Caco-2 (cell line): ENCODE measurements at regions not wholly inside any gene's neighbourhood (a gene's known extent, or its start where the extent isn't known, plus 50 kb on each side); places are given as distances from the start of the nearest gene placed in this dataset.

ENCODE experiments used
- BruUV-seq: library from RNA; stranded (reverse); fragments of 400-500 nt; replicated peaks from 2 replicates; lab custom pipeline; 2021; lab: Mats Ljungman, UMichigan
- CTCF ChIA-PET: fragments of 300-600 bp; sonication (Branson Sonifier 250); formaldehyde crosslinking; loops from one replicate; lab custom pipeline; 2022; ENCODE audit warnings: antibody characterized with exemption; lab: Charles Lee
- POLR2A ChIA-PET: fragments of 300-600 bp; sonication (Branson Sonifier 250); formaldehyde crosslinking; loops from one replicate; lab custom pipeline; 2022; ENCODE audit warnings: antibody characterized with exemption; lab: Charles Lee
- DNase-seq, 2 experiments: peaks; one replicate each; pipeline versions ENCODE4 v3.0.0 to v3.0.0-alpha.2; 2020 to 2022
- H3K27me3 ChIP-seq: replicated peaks from 2 replicates; pipeline ENCODE4 v1.6.0; 2011; ENCODE audit warnings: low read length; ENCODE audit not compliant: control insufficient read depth, insufficient read depth
- H3K36me3 ChIP-seq: 2 replicates; pipeline ENCODE4 v1.5.1; 2011; ENCODE audit warnings: low read length; ENCODE audit not compliant: control insufficient read depth, insufficient read depth
- H3K4me1 ChIP-seq: fragments of 250-450 bp; sonication (Bioruptor Pico); 2 replicates; pipeline ENCODE4 v1.5.1; 2020; ENCODE audit warnings: mild to moderate bottlenecking
- H3K4me3 ChIP-seq: 2 replicates; pipeline ENCODE4 v1.5.1; 2011; ENCODE audit warnings: low read depth, mild to moderate bottlenecking, control low read depth, low read length
- H3K9me3 ChIP-seq: fragments of 250-450 bp; sonication (Bioruptor Pico); 2 replicates; pipeline ENCODE4 v1.5.1; 2020; ENCODE audit warnings: mild to moderate bottlenecking, moderate library complexity
- H3K27ac Mint-ChIP-seq: one replicate; pipeline ENCODE4 v1.8.0; 2022; ENCODE audit warnings: mixed read lengths; ENCODE audit not compliant: unreplicated experiment
- H3K27me3 Mint-ChIP-seq: one replicate; pipeline ENCODE4 v1.8.0; 2022; ENCODE audit warnings: mixed read lengths; ENCODE audit not compliant: insufficient read depth, unreplicated experiment
- H3K36me3 Mint-ChIP-seq: one replicate; pipeline ENCODE4 v1.8.0; 2022; ENCODE audit warnings: mild to moderate bottlenecking, mixed read lengths; ENCODE audit not compliant: insufficient read depth, unreplicated experiment
- H3K4me1 Mint-ChIP-seq: one replicate; pipeline ENCODE4 v1.8.0; 2022; ENCODE audit warnings: low read depth, mixed read lengths; ENCODE audit not compliant: unreplicated experiment
- H3K4me3 Mint-ChIP-seq: one replicate; pipeline ENCODE4 v1.8.0; 2022; ENCODE audit warnings: mild to moderate bottlenecking, moderate library complexity, mixed read lengths; ENCODE audit not compliant: unreplicated experiment
- H3K9me3 Mint-ChIP-seq: one replicate; pipeline ENCODE4 v1.8.0; 2022; ENCODE audit warnings: mixed read lengths; ENCODE audit not compliant: unreplicated experiment
- intact Hi-C: fragments of 100-400 bp; cut with micrococcal nuclease; formaldehyde crosslinking; loops from one replicate; pipeline ENCODE4 v1.10.0; 2022; ENCODE audit not compliant: unreplicated experiment
- TF ChIP-seq, protein P1 (sequence below), 2 experiments: fragments of 200-600 bp in 1 of 2; IDR thresholded peaks; 1 replicate in 1 of 2; 2 replicates in 1 of 2; pipeline versions ENCODE4 v1.5.1 to v1.8.0; 2011 to 2022; ENCODE audit warnings: antibody characterized with exemption in 1 of 2, control low read depth in 1 of 2, inconsistent platforms in 1 of 2, low read depth in 1 of 2, low read length in 1 of 2, mild to moderate bottlenecking in 1 of 2, moderate library complexity in 1 of 2; ENCODE audit not compliant: insufficient read depth in 1 of 2, severe bottlenecking in 1 of 2, unreplicated experiment in 1 of 2

- no peak overlapping the region for H3K27ac Mint-ChIP-seq
- CTCF ChIA-PET: no interaction called here
- peaks cover 6% of the 10 kb centered on the region for H3K4me1 Mint-ChIP-seq
- H3K9me3 ChIP-seq: no peaks in the 10 kb centered on the region
- no peaks in the 10 kb centered on the region for H3K4me1 ChIP-seq
- no peak overlapping the region for H3K4me3 Mint-ChIP-seq
- POLR2A ChIA-PET: no interaction called here
- TF ChIP-seq, protein P1, sequence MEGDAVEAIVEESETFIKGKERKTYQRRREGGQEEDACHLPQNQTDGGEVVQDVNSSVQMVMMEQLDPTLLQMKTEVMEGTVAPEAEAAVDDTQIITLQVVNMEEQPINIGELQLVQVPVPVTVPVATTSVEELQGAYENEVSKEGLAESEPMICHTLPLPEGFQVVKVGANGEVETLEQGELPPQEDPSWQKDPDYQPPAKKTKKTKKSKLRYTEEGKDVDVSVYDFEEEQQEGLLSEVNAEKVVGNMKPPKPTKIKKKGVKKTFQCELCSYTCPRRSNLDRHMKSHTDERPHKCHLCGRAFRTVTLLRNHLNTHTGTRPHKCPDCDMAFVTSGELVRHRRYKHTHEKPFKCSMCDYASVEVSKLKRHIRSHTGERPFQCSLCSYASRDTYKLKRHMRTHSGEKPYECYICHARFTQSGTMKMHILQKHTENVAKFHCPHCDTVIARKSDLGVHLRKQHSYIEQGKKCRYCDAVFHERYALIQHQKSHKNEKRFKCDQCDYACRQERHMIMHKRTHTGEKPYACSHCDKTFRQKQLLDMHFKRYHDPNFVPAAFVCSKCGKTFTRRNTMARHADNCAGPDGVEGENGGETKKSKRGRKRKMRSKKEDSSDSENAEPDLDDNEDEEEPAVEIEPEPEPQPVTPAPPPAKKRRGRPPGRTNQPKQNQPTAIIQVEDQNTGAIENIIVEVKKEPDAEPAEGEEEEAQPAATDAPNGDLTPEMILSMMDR (IDR thresholded peaks at IDR 0.05; ENCODE audit: insufficient read depth in 1 of 2, low read depth in 1 of 2, low read length in 1 of 2, severe bottlenecking in 1 of 2, unreplicated experiment in 1 of 2): no peak
- no peaks in the 10 kb centered on the region for H3K36me3 Mint-ChIP-seq
- no peaks in the 10 kb centered on the region for H3K36me3 ChIP-seq
- no TSS peak for BruUV-seq
- intact Hi-C loops: no loop called here
- no peaks in the 10 kb centered on the region; the same call in 1 of the 2 replicates for H3K27me3 ChIP-seq
- peaks cover 9% of the 10 kb centered on the region for H3K27me3 Mint-ChIP-seq
- no peak overlapping the region for H3K4me3 ChIP-seq
- H3K9me3 Mint-ChIP-seq: no peaks in the 10 kb centered on the region
- DNase-seq: no peak
Measured at GRCh38 chr2:166381-166780, 97.5 kb downstream of the SH3YL1 start.

- CTCF ChIA-PET: no interaction called here
- Mint-ChIP-seq H3K27ac (no peak overlapping the region), H3K36me3 (no peaks in the 10 kb centered on the region), H3K4me3 (no peak overlapping the region), H3K9me3 (no peaks in the 10 kb centered on the region), H3K4me1 (peaks cover 6% of the 10 kb centered on the region), H3K27me3 (peaks cover 13% of the 10 kb centered on the region)
- no peaks in the 10 kb centered on the region for H3K4me1 ChIP-seq
- no peaks in the 10 kb centered on the region for H3K9me3 ChIP-seq
- POLR2A ChIA-PET: no interaction called here
- no peak for DNase-seq
- H3K4me3 ChIP-seq: no peak overlapping the region
- TF ChIP-seq, protein P1 (IDR thresholded peaks at IDR 0.05; ENCODE audit: insufficient read depth in 1 of 2, low read depth in 1 of 2, low read length in 1 of 2, severe bottlenecking in 1 of 2, unreplicated experiment in 1 of 2): no peak
- no peaks in the 10 kb centered on the region for H3K36me3 ChIP-seq
- intact Hi-C loops: no loop called here
- BruUV-seq: no TSS peak
- no peaks in the 10 kb centered on the region for H3K27me3 ChIP-seq
Measured at GRCh38 chr2:165530-165929, 98.3 kb downstream of the SH3YL1 start.

DNA sequence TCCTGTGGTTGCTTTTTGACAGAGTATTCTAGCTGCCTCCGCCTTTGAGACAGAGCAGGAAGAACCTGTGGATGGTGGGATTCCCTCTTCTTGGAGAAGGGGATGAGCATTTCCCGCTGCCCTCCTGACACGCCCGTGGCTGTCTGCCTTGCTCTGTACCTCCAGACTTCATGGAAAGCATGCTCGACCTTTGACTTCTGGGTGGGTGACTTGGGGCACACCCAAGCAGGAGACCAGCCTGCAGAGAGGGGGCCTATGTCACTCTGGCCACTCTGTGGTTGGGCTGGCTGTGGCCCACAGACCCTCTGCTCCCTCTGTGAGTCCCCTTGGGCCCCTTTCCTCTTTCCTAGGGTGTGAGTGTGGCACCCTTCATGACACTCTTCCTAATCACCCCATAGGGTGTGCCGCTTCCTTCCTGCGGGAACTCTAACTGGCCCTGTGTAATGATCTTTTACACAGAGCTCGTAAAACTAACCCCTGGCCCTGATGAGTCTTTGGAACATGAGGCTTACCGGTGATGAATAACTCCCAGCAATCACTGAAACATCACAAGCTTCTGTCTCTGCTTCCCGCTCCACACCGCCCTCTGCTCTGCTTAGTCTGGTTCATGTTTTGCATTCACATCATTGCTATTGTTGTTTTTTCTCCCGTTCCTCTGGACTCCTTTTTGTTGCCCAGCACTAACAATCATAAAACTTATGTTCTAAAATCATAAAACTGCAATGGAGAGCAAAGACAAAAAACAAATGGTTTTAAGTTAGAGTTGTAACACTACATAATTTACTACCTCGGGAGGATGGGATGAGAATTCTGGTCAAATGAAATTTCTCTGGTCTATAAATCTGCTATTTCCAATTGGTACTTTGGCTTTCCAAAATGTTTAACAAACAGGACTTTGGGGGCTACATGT, 101.1 kb downstream of the SH3YL1 start:
- Mint-ChIP-seq H3K4me3 (no peak overlapping the region), H3K27me3 (peaks cover 7% of the 10 kb centered on the region), H3K9me3 (no peaks in the 10 kb centered on the region), H3K36me3 (no peaks in the 10 kb centered on the region), H3K4me1 (peaks cover 6% of the 10 kb centered on the region), H3K27ac (no peak overlapping the region)
- H3K9me3 ChIP-seq: no peaks in the 10 kb centered on the region
- ChIA-PET CTCF (no interaction called here), POLR2A (no interaction called here)
- intact Hi-C loops: no loop called here
- TF ChIP-seq, protein P1 (IDR thresholded peaks at IDR 0.05; ENCODE audit: insufficient read depth in 1 of 2, low read depth in 1 of 2, low read length in 1 of 2, severe bottlenecking in 1 of 2, unreplicated experiment in 1 of 2): no peak
- no peaks in the 10 kb centered on the region for H3K27me3 ChIP-seq
- no peaks in the 10 kb centered on the region for H3K4me1 ChIP-seq
- DNase-seq: no peak
- no TSS peak for BruUV-seq
- no peaks in the 10 kb centered on the region for H3K36me3 ChIP-seq
- no peak overlapping the region for H3K4me3 ChIP-seq
